ENCODE measurements at regions not wholly inside any gene's neighbourhood (a gene's known extent, or its start where the extent isn't known, plus 50 kb on each side); places are given as distances from the start of the nearest gene placed in this dataset.

- TF ChIP-seq EZH2 (IDR thresholded peaks at IDR 0.05; ENCODE audit: insufficient read depth, poor library complexity, severe bottlenecking) = no peak
- no peak for TF ChIP-seq EZH2phosphoT487 (IDR thresholded peaks at IDR 0.05; ENCODE audit: insufficient read depth, low read depth)
Observed at GRCh38 chr2:100200985-100201384, 58.6 kb upstream of the AFF3 start.

All from GM23248 (cell line).